Adipocyte (in vitro differentiated cells): ENCODE measurements at regions not wholly inside any gene's neighbourhood (a gene's known extent, or its start where the extent isn't known, plus 50 kb on each side); places are given as distances from the start of the nearest gene placed in this dataset.

ENCODE experiments used
- DNase-seq: peaks from one replicate; pipeline ENCODE4 v3.0.0-alpha.2; 2015; ENCODE audit warnings: low read depth
- H3K27me3 ChIP-seq: replicated peaks from 2 replicates; pipeline ENCODE4 v1.7.0; 2013; ENCODE audit warnings: mild to moderate bottlenecking, low read length, moderate library complexity; ENCODE audit not compliant: control insufficient read depth, insufficient read depth
- H3K36me3 ChIP-seq: 2 replicates; pipeline ENCODE4 v1.7.0; 2013; ENCODE audit warnings: low read length, mild to moderate bottlenecking, moderate library complexity; ENCODE audit not compliant: control insufficient read depth, insufficient read depth, severe bottlenecking
- H3K4me1 ChIP-seq: 2 replicates; pipeline ENCODE4 v1.7.0; 2013; ENCODE audit warnings: mild to moderate bottlenecking, low read length, moderate library complexity; ENCODE audit not compliant: control insufficient read depth, insufficient read depth
- H3K4me3 ChIP-seq: 2 replicates; pipeline ENCODE4 v1.7.0; 2013; ENCODE audit warnings: mild to moderate bottlenecking, low read length, moderate library complexity
- H3K9ac ChIP-seq: 2 replicates; pipeline ENCODE4 v1.7.0; 2013; ENCODE audit warnings: mild to moderate bottlenecking, low read length, moderate library complexity
- H3K9me3 ChIP-seq: 2 replicates; pipeline ENCODE4 v1.7.0; 2013; ENCODE audit warnings: mild to moderate bottlenecking, low read length, moderate library complexity; ENCODE audit not compliant: control insufficient read depth

DNA sequence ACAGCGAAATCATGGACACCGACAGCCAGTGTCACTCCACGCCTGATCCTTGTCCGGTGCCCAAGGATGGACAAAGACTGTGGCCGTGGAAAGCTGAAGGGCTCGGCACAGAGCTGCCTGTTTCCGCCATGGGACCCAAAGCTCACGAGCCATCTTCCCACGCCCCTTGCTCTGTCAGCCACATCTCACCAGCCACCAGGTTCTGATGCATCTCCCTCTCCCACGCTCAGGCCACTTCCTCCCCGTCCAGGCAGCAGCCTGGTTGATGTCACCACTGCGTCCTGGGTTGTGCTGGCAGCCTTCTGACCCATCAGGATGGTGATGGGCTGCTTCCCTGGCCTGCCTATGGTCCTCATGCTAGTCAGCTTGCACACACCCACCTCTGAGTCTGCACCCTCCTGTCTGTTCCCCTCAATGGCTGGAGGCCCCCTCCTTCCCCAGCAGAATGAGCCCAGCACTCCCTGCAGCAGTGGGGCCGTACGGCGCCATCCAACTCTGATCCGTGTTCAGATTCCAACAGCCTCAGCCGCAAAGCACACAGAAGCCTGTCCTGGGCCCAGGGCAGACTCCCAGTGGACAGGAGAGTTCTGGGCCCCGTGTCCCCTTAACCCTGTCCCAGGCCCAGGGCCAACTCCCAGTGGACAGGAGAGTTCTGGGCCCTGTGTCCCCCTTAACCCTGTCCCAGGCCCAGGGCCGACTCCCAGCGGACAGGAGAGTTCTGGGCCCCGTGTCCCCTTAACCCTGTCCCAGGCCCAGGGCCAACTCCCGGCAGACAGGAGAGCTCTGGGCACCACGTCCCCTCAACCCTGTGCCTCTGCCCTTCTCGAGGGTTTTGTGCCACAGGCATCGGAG, 259.5 kb downstream of the BRD1 start:
- no peaks in the 10 kb centered on the region for H3K36me3 ChIP-seq
- DNase-seq = no peak
- H3K27me3 ChIP-seq = no peaks in the 10 kb centered on the region
- no peak overlapping the region for H3K9ac ChIP-seq
- H3K4me1 ChIP-seq = no peaks in the 10 kb centered on the region
- H3K4me3 ChIP-seq = no peak overlapping the region
- H3K9me3 ChIP-seq = no peaks in the 10 kb centered on the region

DNA sequence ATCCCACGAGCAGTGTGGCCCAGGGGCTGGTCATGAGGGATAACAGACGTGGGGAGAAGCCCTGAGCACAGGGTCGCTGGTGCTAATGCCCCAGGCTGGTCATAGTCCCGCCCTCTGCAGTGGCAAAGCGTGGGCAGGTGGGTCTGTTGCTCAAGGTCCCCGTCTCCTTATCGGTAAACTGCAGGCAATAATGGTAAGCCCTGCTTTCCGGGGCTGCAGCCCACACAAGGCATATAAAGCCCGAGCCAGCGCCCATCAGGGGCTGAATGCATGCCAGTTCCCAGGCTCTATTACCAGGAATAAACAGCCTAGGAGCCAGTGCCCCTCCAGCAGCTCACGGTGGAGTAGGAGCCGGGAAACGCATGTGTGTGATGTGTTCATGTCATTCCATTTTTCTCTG, 261.0 kb downstream of the BRD1 start:
- Histone ChIP-seq H3K27me3 (no peaks in the 10 kb centered on the region), H3K4me1 (no peaks in the 10 kb centered on the region), H3K9me3 (no peaks in the 10 kb centered on the region), H3K36me3 (no peaks in the 10 kb centered on the region), H3K9ac (no peak overlapping the region), H3K4me3 (no peak overlapping the region)
- DNase-seq = no peak

DNA sequence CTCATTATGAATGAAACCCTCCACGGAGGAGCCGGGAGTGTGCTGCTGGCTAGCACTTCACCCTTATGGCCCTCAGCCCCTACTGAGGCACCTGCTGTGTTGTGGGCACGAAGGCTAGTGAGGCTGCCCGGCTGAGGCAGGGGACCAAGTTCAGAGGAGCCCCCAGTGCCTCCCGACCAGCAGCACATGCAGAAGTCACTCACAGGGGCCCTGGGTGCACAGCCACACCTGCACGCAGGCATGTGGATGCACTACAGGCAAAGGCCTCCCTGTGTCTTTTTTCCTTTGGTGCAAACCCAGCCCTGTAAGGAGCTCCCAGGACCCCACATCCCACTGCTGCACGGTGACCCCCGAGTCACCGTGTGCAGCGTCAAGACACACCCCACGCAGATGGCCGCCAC, 261.5 kb downstream of the BRD1 start:
- Histone ChIP-seq H3K27me3 (no peaks in the 10 kb centered on the region), H3K4me1 (no peaks in the 10 kb centered on the region), H3K9me3 (no peaks in the 10 kb centered on the region), H3K9ac (no peak overlapping the region), H3K36me3 (no peaks in the 10 kb centered on the region), H3K4me3 (no peak overlapping the region)
- no peak for DNase-seq

DNA sequence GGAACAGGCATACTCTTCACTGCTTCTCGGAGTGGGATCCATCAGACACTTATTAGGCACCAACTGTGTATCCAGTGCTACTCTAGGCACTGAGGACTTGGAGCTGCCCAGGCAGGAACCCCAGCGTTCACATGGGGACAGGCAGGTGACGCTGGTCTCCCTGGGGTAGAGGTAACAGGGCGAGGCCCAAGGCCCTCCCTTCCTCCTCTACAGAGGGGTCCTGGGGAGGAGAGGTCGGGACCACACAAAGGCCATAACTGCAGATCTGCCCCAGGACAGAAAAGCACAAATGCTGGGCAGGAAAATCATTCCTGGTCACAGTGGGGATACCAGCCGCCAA, 262.2 kb downstream of the BRD1 start:
- no peaks in the 10 kb centered on the region for H3K36me3 ChIP-seq
- no peaks in the 10 kb centered on the region for H3K27me3 ChIP-seq
- DNase-seq = no peak
- no peak overlapping the region for H3K9ac ChIP-seq
- no peaks in the 10 kb centered on the region for H3K9me3 ChIP-seq
- no peak overlapping the region for H3K4me3 ChIP-seq
- no peaks in the 10 kb centered on the region for H3K4me1 ChIP-seq

DNA sequence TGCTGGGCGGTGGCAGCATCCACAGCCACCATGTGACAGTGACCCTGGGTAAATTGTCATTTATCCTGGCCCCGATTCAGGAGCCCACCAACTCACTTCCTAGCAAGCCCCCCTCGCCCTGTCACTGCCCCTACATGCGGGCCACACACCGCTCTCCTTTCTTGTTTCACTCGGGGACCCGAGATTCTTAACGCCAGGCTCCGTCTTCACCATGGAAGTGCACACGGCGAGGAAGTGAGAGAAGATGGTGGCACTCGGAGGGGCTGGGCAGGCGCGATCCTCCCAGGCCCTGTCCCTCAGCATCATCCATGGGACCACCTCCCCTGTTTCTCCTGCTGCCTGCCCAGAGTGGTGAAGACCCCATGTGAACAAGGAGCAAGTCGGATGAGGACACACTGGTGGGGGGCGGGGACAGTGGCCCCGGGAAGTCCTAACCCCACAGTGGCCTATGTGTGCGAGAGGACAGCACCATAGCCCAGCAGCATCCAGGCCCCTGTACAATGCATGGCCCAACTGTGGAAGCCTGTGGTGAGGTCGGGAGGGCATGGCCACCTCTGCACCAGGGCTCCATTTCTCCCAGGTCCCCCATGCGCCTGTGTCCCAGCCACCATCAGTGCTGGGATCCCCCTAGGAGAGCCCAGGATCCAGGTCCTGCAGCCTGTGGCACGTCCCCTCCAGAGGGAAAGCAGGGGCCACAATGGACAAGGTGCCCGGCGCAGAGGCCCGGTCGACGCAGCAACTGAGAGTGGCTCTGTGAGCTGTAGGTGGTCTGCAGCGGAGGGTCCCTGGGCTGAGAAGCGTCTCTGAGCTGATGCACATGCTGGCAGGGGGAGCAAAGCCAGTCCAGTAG, 262.8 kb downstream of the BRD1 start:
- H3K4me3 ChIP-seq = no peak overlapping the region
- H3K4me1 ChIP-seq = no peaks in the 10 kb centered on the region

DNA sequence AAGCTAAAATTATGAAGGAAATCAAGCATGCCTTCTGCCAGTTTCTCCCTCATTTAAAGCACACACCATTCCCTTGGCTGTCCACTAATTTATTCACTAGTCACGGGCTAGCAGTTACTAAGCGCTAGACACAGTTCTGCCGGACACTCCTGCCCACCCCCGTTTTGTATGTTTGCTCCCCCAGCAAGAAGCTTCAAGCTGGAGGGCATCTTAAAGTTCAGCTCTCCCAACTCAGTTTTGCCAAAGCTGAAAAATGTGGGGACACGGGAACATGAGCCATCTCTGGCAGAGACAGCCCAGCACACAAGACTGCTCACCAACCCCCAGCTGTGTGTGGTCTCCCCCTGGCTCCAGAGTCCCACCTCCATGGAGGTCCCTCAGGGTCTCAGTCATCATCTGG, 263.6 kb downstream of the BRD1 start:
- Histone ChIP-seq H3K9me3 (no peaks in the 10 kb centered on the region), H3K4me1 (no peaks in the 10 kb centered on the region), H3K4me3 (no peak overlapping the region), H3K27me3 (no peaks in the 10 kb centered on the region), H3K36me3 (no peaks in the 10 kb centered on the region), H3K9ac (no peak overlapping the region)
- no peak for DNase-seq

More for the DNA sequence above, 262.8 kb downstream of the BRD1 start:
- Histone ChIP-seq H3K27me3 (no peaks in the 10 kb centered on the region), H3K36me3 (no peaks in the 10 kb centered on the region), H3K9me3 (no peaks in the 10 kb centered on the region), H3K9ac (no peak overlapping the region)
- DNase-seq = no peak

DNA sequence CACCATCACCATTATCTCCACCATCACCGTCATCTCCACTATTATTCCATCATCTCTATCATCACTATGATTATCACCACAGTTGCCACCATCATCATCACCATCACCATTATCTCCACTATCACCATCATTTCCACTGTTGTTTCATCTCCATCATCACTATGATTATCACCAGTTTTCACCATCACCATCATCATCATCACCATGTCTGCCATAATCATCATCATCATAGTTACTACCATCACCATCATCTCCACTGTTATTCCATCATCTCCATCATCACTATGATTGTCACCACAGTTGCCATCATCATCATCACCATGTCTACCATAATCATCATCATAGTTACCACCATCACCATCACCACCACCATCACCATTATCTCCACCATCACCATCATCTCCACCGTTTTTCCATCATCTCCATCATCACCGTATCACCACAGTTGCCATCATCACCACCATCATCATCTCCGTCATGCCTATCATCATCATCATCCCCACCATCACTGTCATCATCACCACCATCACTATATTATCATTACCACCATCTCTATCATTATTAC, 264.9 kb downstream of the BRD1 start:
- Histone ChIP-seq H3K4me1 (no peaks in the 10 kb centered on the region), H3K36me3 (no peaks in the 10 kb centered on the region), H3K27me3 (no peaks in the 10 kb centered on the region), H3K4me3 (no peak overlapping the region), H3K9ac (no peak overlapping the region), H3K9me3 (no peaks in the 10 kb centered on the region)
- no peak for DNase-seq

DNA sequence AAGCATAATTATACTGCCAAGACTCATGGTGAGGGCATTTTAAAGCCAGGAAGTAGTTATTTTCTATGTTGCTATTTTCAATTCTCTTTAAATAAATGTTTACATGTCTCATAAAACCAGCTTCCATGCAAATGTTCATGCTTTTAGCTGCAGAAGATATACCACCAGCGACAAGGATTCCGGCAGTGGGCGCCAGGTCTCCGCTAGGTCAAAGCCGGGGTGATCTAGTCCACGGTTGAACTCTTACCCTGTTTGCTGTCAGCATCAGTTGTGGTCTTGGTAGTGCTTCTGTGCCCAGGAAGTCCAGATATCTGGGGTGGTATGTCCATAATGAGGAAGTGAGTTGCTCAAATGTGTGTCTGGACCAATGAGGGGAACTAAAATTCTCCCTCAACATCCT, 265.7 kb downstream of the BRD1 start:
- Histone ChIP-seq H3K4me1 (no peaks in the 10 kb centered on the region), H3K9ac (no peak overlapping the region), H3K27me3 (no peaks in the 10 kb centered on the region), H3K4me3 (no peak overlapping the region), H3K9me3 (no peaks in the 10 kb centered on the region), H3K36me3 (no peaks in the 10 kb centered on the region)
- no peak for DNase-seq

DNA sequence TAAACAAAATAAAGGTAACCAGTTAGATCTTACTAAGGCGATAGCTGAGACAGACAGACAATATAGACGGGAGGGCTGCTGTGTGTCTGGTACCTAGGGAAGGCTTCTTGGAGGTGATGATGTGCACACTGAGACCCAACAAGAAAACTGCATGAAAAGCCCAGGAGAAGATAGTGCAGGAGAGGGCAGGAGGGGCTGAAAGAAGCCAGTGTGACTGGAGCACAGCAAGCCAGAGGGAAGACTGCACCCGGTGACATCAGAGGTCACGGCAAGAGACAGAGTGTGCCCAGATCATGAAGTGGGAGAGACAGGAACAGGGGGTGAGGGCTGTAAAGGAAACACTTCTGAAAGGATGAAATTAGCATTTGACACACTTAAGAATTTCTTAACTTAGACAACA, 266.3 kb downstream of the BRD1 start:
- H3K9ac ChIP-seq = no peak overlapping the region
- H3K27me3 ChIP-seq = no peaks in the 10 kb centered on the region
- no peaks in the 10 kb centered on the region for H3K4me1 ChIP-seq
- H3K36me3 ChIP-seq = no peaks in the 10 kb centered on the region
- H3K9me3 ChIP-seq = no peaks in the 10 kb centered on the region
- DNase-seq = no peak
- no peak overlapping the region for H3K4me3 ChIP-seq

DNA sequence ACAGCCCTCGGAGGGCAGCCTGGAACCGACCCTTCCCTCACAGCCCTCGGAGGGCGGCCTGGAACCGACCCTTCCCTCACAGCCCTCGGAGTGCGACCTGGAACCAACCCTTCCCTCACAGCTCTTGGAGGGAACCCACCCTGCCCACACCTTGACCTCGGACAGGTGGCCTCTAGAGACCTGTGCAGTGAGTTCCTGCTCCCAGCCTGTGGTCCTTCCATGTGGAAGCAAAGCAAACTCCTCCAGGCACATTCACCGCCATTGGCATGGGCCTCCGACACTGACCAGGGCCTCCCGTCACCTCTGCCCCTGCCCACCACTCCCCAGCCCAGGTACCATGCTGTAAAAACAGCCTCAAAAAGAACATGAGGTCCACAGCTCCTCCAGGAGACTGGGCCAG, 272.1 kb downstream of the BRD1 start:
- Histone ChIP-seq H3K36me3 (no peaks in the 10 kb centered on the region), H3K4me3 (no peak overlapping the region), H3K9ac (no peak overlapping the region), H3K9me3 (peaks cover 6% of the 10 kb centered on the region), H3K27me3 (no peaks in the 10 kb centered on the region), H3K4me1 (no peaks in the 10 kb centered on the region)
- DNase-seq = no peak

DNA sequence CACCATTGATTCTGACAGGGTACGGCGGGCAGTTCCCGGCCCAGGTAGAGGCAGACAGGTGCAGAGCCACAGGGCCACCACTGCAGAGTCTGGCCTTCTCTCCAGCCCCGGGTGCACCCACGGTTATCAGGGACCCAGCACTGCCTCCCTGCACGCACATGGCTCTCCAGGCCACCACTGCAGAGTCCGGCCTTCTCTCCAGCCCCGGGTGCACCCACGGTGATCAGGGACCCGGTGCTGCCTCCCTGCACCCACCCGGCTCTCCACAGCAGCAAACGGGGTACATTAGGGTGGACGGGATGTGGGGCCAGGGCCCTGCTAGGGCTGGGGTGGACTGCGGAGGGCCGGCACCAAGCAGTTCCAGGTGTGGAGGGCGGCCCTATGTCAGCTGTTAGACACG, 272.9 kb downstream of the BRD1 start:
- Histone ChIP-seq H3K9ac (no peak overlapping the region), H3K4me3 (no peak overlapping the region), H3K4me1 (no peaks in the 10 kb centered on the region), H3K36me3 (no peaks in the 10 kb centered on the region), H3K9me3 (peaks cover 10% of the 10 kb centered on the region), H3K27me3 (no peaks in the 10 kb centered on the region)
- DNase-seq = no peak
